HFFc6 (cell line): ENCODE measurements at regions not wholly inside any gene's neighbourhood (a gene's known extent, or its start where the extent isn't known, plus 50 kb on each side); places are given as distances from the start of the nearest gene placed in this dataset.
"Not testable (repeated sequence)": the region's sequence is repeated elsewhere in the genome, so short reads cannot be mapped to it uniquely, and the experiment has no call there.

Source experiments
- DNase-seq: peaks from one replicate; pipeline ENCODE4 v3.0.0-alpha.2; 2018
- H3K27ac Mint-ChIP-seq: 2 replicates; pipeline ENCODE4 v1.8.0; 2020; ENCODE audit warnings: mild to moderate bottlenecking, mixed read lengths
- H3K27me3 Mint-ChIP-seq: 2 replicates; pipeline ENCODE4 v1.8.0; 2021; ENCODE audit warnings: mild to moderate bottlenecking, moderate library complexity, mixed read lengths; ENCODE audit not compliant: insufficient read depth
- H3K36me3 Mint-ChIP-seq: 2 replicates; pipeline ENCODE4 v1.8.0; 2021; ENCODE audit warnings: low read depth, mixed read lengths
- H3K4me1 Mint-ChIP-seq: 2 replicates; pipeline ENCODE4 v1.8.0; 2020; ENCODE audit warnings: low read depth, mixed read lengths
- H3K4me3 Mint-ChIP-seq: 2 replicates; pipeline ENCODE4 v1.8.0; 2020; ENCODE audit warnings: mild to moderate bottlenecking, moderate library complexity, mixed read lengths
- H3K9me3 Mint-ChIP-seq: 2 replicates; pipeline ENCODE4 v1.8.0; 2020; ENCODE audit warnings: mild to moderate bottlenecking, mixed read lengths
- CTCF ChIP-seq: fragments of 200-600 bp; sonication (generic); IDR thresholded peaks from 2 replicates; pipeline ENCODE4 v1.5.0; 2021; ENCODE audit warnings: antibody characterized with exemption, mild to moderate bottlenecking

GRCh38 chr11:39542460-39542859 is 1917.0 kb downstream of the LRRC4C start:
- H3K4me3 Mint-ChIP-seq: no peak overlapping the region

DNA sequence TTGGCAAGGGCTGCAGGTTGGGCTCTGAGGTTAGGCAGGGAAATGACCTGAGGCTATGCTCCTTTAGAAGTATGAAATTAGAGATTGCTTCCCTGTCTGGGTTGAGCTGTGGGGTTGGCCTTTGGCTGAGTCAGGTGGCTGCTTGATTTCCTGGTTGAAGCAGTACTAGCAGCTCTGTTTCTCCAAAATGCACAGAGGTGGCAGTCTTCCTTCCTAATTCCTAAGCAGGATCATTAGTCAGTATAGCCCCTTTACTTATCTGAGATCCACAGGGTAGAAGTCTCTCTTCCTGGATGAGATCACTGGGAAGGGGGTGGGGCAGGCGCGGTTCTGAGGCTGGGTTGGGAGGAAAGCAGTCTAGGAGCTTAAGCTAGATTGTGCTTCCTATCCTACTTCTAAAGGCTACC is 1917.5 kb downstream of the LRRC4C start:
- TF ChIP-seq CTCF: no peak
- Mint-ChIP-seq H3K36me3 (no peaks in the 10 kb centered on the region; the same call in 1 of the 2 replicates), H3K27me3 (no peaks in the 10 kb centered on the region; the same call in 1 of the 2 replicates), H3K4me1 (no peaks in the 10 kb centered on the region), H3K4me3 (no peak overlapping the region), H3K27ac (no peak overlapping the region), H3K9me3 (peaks cover 54% of the 10 kb centered on the region)
- DNase-seq: no peak

More at GRCh38 chr11:39542460-39542859, 1917.0 kb downstream of the LRRC4C start:
- Mint-ChIP-seq H3K4me1 (no peaks in the 10 kb centered on the region), H3K9me3 (peaks cover 54% of the 10 kb centered on the region), H3K27me3 (no peaks in the 10 kb centered on the region; the same call in 1 of the 2 replicates), H3K27ac (no peak overlapping the region), H3K36me3 (no peaks in the 10 kb centered on the region; the same call in 1 of the 2 replicates)
- DNase-seq: no peak
- TF ChIP-seq CTCF: no peak

DNA sequence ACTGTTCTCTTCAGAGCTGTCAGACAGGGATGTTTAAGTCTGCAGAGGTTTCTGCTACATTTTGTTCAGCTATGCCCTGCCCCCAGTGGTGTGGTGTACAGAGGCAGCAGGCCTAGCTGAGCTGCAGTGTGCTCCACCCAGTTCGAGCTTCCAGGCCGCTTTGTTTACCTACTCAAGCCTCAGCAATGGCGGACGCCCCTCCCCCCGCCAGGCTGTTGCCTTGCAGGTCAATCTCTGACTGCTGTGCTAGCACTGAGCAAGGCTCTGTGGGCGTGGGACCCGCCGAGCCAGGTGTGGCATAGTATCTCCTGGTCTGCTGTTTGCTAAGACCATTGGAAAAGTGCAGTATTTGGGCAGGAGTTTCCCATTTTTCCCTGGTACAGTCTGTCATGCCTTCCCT is 1923.1 kb downstream of the LRRC4C start:
- not testable (repeated sequence) for H3K4me3 Mint-ChIP-seq, H3K27ac Mint-ChIP-seq, H3K27me3 Mint-ChIP-seq, DNase-seq, H3K4me1 Mint-ChIP-seq, H3K36me3 Mint-ChIP-seq
- peaks cover 73% of the 10 kb centered on the region for H3K9me3 Mint-ChIP-seq
